K562 (cell line): ENCODE measurements at regions not wholly inside any gene's neighbourhood (a gene's known extent, or its start where the extent isn't known, plus 50 kb on each side); places are given as distances from the start of the nearest gene placed in this dataset.

Source experiments
- ARNT ChIP-seq, 2 experiments: fragments of 450-650 bp; IDR thresholded peaks; 2 replicates each; pipeline ENCODE4 v1.6.1; 2016; ENCODE audit warnings: mild to moderate bottlenecking in 1 of 2
- BACH1 ChIP-seq: fragments of 200-800 bp; sonication (Bioruptor generic); IDR thresholded peaks from 2 replicates; pipeline ENCODE4 v1.6.1; 2016; ENCODE audit warnings: missing genetic modification characterization, missing compliant biosample characterization
- CEBPB ChIP-seq: fragments of 450-650 bp; IDR thresholded peaks from 2 replicates; pipeline ENCODE4 v1.6.1; 2016; ENCODE audit warnings: missing genetic modification characterization, missing compliant biosample characterization
- CTCF ChIP-seq, 3 experiments: IDR thresholded peaks in 2 of 3; conservative IDR thresholded peaks in 1 of 3; 2 replicates each; pipeline ENCODE4 v1.5.1; 2011 to 2012; ENCODE audit warnings: low read length in 3 of 3, mild to moderate bottlenecking in 3 of 3, control low read depth in 2 of 3, improper control_type of control experiment in 1 of 3, inconsistent platforms in 1 of 3, low read depth in 1 of 3, mixed read lengths in 1 of 3, moderate library complexity in 1 of 3; ENCODE audit not compliant: insufficient read depth in 2 of 3
- E2F4 ChIP-seq: sonication (generic); formaldehyde crosslinking; IDR thresholded peaks from 2 replicates; pipeline ENCODE4 v1.8.0; 2022; ENCODE audit warnings: mild to moderate bottlenecking, low read depth, missing genetic modification reagents
- ESRRA ChIP-seq: fragments of 450-650 bp; IDR thresholded peaks from 2 replicates; pipeline ENCODE4 v1.6.1; 2014; ENCODE audit warnings: low read depth, mild to moderate bottlenecking, moderate library complexity, borderline replicate concordance
- ETS1 ChIP-seq: conservative IDR thresholded peaks from 2 replicates; pipeline ENCODE4 v1.6.1; 2011; ENCODE audit warnings: low read depth, mild to moderate bottlenecking, low read length; ENCODE audit not compliant: control insufficient read depth
- JUND ChIP-seq, 2 experiments: IDR thresholded peaks; 2 replicates in 1 of 2; 3 replicates in 1 of 2; pipeline ENCODE4 v1.6.1; 2011; ENCODE audit warnings: borderline replicate concordance in 2 of 2, low read depth in 2 of 2, low read length in 2 of 2, improper control_type of control experiment in 1 of 2, missing biosample characterization in 1 of 2, missing genetic modification characterization in 1 of 2, missing genetic modification reagents in 1 of 2
- SIX5 ChIP-seq, 2 experiments: IDR thresholded peaks; 2 replicates each; pipeline ENCODE4 v1.6.1; 2011; ENCODE audit warnings: low read length in 2 of 2, borderline replicate concordance in 1 of 2, low read depth in 1 of 2, mild to moderate bottlenecking in 1 of 2, moderate library complexity in 1 of 2; ENCODE audit not compliant: insufficient read depth in 1 of 2
- SMARCA4 ChIP-seq: fragments of 450-650 bp; IDR thresholded peaks from 2 replicates; pipeline ENCODE4 v1.6.1; 2016
- TCF7L2 ChIP-seq: fragments of 150-350 bp; IDR thresholded peaks from 2 replicates; pipeline ENCODE4 v1.6.1; 2016; ENCODE audit warnings: low read depth, mild to moderate bottlenecking, low read length, moderate library complexity
- ZBTB33 ChIP-seq: sonication (generic); formaldehyde crosslinking; IDR thresholded peaks from 2 replicates; pipeline ENCODE4 v1.8.1; 2023; ENCODE audit warnings: mild to moderate bottlenecking, missing genetic modification reagents
- ZKSCAN1 ChIP-seq: fragments of 150-350 bp; IDR thresholded peaks from 2 replicates; pipeline ENCODE4 v1.6.1; 2016; ENCODE audit warnings: low read depth, low read length

- TF ChIP-seq ARNT (IDR thresholded peaks at IDR 0.05) (no peak), ESRRA (no peak), TCF7L2 (no peak), SMARCA4 (no peak), ZBTB33 (CRISPR knock-in tag) (no peak), JUND (IDR thresholded peaks at IDR 0.05; ENCODE audit: borderline replicate concordance, low read depth, low read length) (no peak), JUND (tag; IDR thresholded peaks at IDR 0.05; ENCODE audit: borderline replicate concordance, low read depth, low read length) (no peak), ETS1 (no peak), SIX5 (IDR thresholded peaks at IDR 0.05; ENCODE audit: borderline replicate concordance in 1 of 2, insufficient read depth in 1 of 2, low read depth in 1 of 2, low read length in 2 of 2) (no peak), BACH1 (tag) (no peak), CEBPB (no peak), E2F4 (CRISPR knock-in tag) (no peak), CTCF (IDR thresholded peaks at IDR 0.05 in 2 of 3, conservative IDR thresholded peaks at IDR 0.05 in 1 of 3; ENCODE audit: insufficient read depth in 2 of 3, low read depth in 1 of 3, low read length in 3 of 3) (no peak), ZKSCAN1 (no peak)
These were observed 378.6 kb downstream of the RPS6KC1 start for GRCh38 chr1:213429642-213430041.
